HCT116 (cell line): ENCODE measurements at regions not wholly inside any gene's neighbourhood (a gene's known extent, or its start where the extent isn't known, plus 50 kb on each side); places are given as distances from the start of the nearest gene placed in this dataset.

Experiments
- ATAC-seq: fragments of 200-7000 bp; cut with Tn5 transposase; 2 replicates; pipeline ENCODE4 v1.9.1; 2020; ENCODE audit warnings: mild to moderate bottlenecking, moderate library complexity
- BruUV-seq: library from RNA; stranded (reverse); fragments of 400-500 nt; replicated peaks from 2 replicates; lab custom pipeline; 2021; lab: Mats Ljungman, UMichigan
- CTCF ChIA-PET: fragments of 300-600 bp; sonication (Branson Sonifier 250); formaldehyde crosslinking; loops from one replicate; lab custom pipeline; 2021; ENCODE audit warnings: antibody characterized with exemption; lab: Charles Lee
- POLR2A ChIA-PET: fragments of 300-600, 350-600 bp; sonication (Branson Sonifier 250); formaldehyde crosslinking; loops from one replicate; lab custom pipeline; 2021; ENCODE audit warnings: antibody characterized with exemption; lab: Charles Lee
- RAD21 ChIA-PET, 2 experiments: fragments of 300-600 bp; sonication (Branson Sonifier 250); formaldehyde crosslinking; loops; one replicate each; lab custom pipeline; 2023; ENCODE audit warnings: low total read pairs in 2 of 2; ENCODE audit not compliant: uncharacterized antibody in 2 of 2, unreplicated experiment in 2 of 2, low non-redundant PET in 1 of 2; lab: Charles Lee
- DNase-seq: peaks from one replicate; pipeline ENCODE4 v3.0.0-alpha.2; 2010; ENCODE audit warnings: low read depth, low spot score
- H2AFZ ChIP-seq: fragments of 200-600 bp; shearing (Covaris generic), sonication (generic); 2 replicates; pipeline ENCODE4 v1.6.1; 2017; ENCODE audit warnings: low read depth, mixed run types, mixed read lengths, antibody characterized with exemption, low read length; ENCODE audit not compliant: poor library complexity, severe bottlenecking
- H3K27ac ChIP-seq: 2 replicates; pipeline ENCODE4 v1.5.1; 2012; ENCODE audit warnings: low read depth, low read length
- H3K27me3 ChIP-seq: fragments of 200-600 bp; sonication (generic); 2 replicates; pipeline ENCODE4 v1.6.1; 2016; ENCODE audit warnings: mixed run types, low read length, mixed read lengths; ENCODE audit not compliant: insufficient read depth
- H3K36me3 ChIP-seq, 2 experiments: fragments of 200-500 bp in 1 of 2; fragments of 200-600 bp in 1 of 2; sonication (Bioruptor generic) in 1 of 2; sonication (generic) in 1 of 2; 2 replicates each; pipeline versions ENCODE4 v1.5.1 to v1.6.1; 2014 to 2016; ENCODE audit warnings: low read length in 2 of 2, inconsistent platforms in 1 of 2, mixed read lengths in 1 of 2, mixed run types in 1 of 2; ENCODE audit not compliant: insufficient read depth in 2 of 2, control insufficient read depth in 1 of 2
- H3K4me1 ChIP-seq, 2 experiments: fragments of 200-600 bp in 1 of 2; sonication (generic) in 1 of 2; 2 replicates each; pipeline versions ENCODE4 v1.5.1 to v1.6.1; 2012 to 2017; ENCODE audit warnings: low read length in 2 of 2, inconsistent platforms in 1 of 2, mild to moderate bottlenecking in 1 of 2, mixed read lengths in 1 of 2, mixed run types in 1 of 2, moderate library complexity in 1 of 2; ENCODE audit not compliant: insufficient read depth in 2 of 2, control insufficient read depth in 1 of 2
- H3K4me2 ChIP-seq: fragments of 200-600 bp; sonication (generic); 2 replicates; pipeline ENCODE4 v1.6.1; 2017; ENCODE audit warnings: mixed run types, low read length, mixed read lengths
- H3K4me3 ChIP-seq, 2 experiments: fragments of 200-600 bp in 1 of 2; sonication (generic) in 1 of 2; replicated peaks in 1 of 2; 2 replicates each; pipeline ENCODE4 v1.5.1; 2011 to 2016; ENCODE audit warnings: low read length in 2 of 2, control low read depth in 1 of 2, low read depth in 1 of 2, mild to moderate bottlenecking in 1 of 2, mixed read lengths in 1 of 2, mixed run types in 1 of 2
- H3K79me2 ChIP-seq: fragments of 200-600 bp; sonication (generic); 2 replicates; pipeline ENCODE4 v1.6.1; 2017; ENCODE audit warnings: mild to moderate bottlenecking, mixed run types, low read length, moderate library complexity, mixed read lengths; ENCODE audit not compliant: insufficient read depth
- H3K9ac ChIP-seq: fragments of 200-600 bp; sonication (generic); 2 replicates; pipeline ENCODE4 v1.6.1; 2016; ENCODE audit warnings: low read length, mixed read lengths
- H3K9me2 ChIP-seq: fragments of 200-600 bp; sonication (generic), shearing (Covaris generic); 2 replicates; pipeline ENCODE4 v1.6.1; 2017; ENCODE audit warnings: mixed run types, mild to moderate bottlenecking, moderate library complexity; ENCODE audit not compliant: insufficient read depth
- H3K9me3 ChIP-seq, 2 experiments: fragments of 200-500 bp in 1 of 2; fragments of 200-600 bp in 1 of 2; sonication (Bioruptor generic) in 1 of 2; sonication (generic) in 1 of 2; 2 replicates each; pipeline ENCODE4 v1.6.1; 2014 to 2017; ENCODE audit warnings: low read length in 2 of 2, mixed read lengths in 2 of 2, inconsistent platforms in 1 of 2, low read depth in 1 of 2, mild to moderate bottlenecking in 1 of 2, mixed run types in 1 of 2, moderate library complexity in 1 of 2; ENCODE audit not compliant: control insufficient read depth in 1 of 2, insufficient read depth in 1 of 2
- H4K20me1 ChIP-seq: fragments of 200-600 bp; sonication (generic), shearing (Covaris generic); 2 replicates; pipeline ENCODE4 v1.6.1; 2017; ENCODE audit warnings: mixed run types, mild to moderate bottlenecking, moderate library complexity; ENCODE audit not compliant: insufficient read depth
- ATF3 ChIP-seq: IDR thresholded peaks from 2 replicates; pipeline ENCODE4 v1.6.1; 2012
- CBX3 ChIP-seq: IDR thresholded peaks from 2 replicates; pipeline ENCODE4 v1.6.1; 2012; ENCODE audit warnings: low read depth
- CEBPB ChIP-seq: IDR thresholded peaks from 2 replicates; pipeline ENCODE4 v1.6.1; 2012; ENCODE audit warnings: low read depth
- EZH2 ChIP-seq: fragments of 200-600 bp; sonication (generic); IDR thresholded peaks from 2 replicates; pipeline ENCODE4 v1.6.1; 2017; ENCODE audit warnings: antibody characterized with exemption, mixed run types
- EZH2phosphoT487 ChIP-seq: fragments of 200-600 bp; IDR thresholded peaks from 2 replicates; pipeline ENCODE4 v1.6.1; 2018; ENCODE audit warnings: antibody characterized with exemption, borderline replicate concordance
- MAX ChIP-seq: IDR thresholded peaks from 2 replicates; pipeline ENCODE4 v1.6.1; 2012
- POLR2A ChIP-seq: IDR thresholded peaks from 2 replicates; pipeline ENCODE4 v1.7.0; 2011; ENCODE audit warnings: borderline replicate concordance; ENCODE audit not compliant: insufficient read depth, insufficient read length; ENCODE audit errors: extremely low read depth
- RAD21 ChIP-seq: IDR thresholded peaks from 2 replicates; pipeline ENCODE4 v1.6.1; 2012; ENCODE audit warnings: low read depth, mild to moderate bottlenecking
- REST ChIP-seq: IDR thresholded peaks from 2 replicates; pipeline ENCODE4 v1.6.1; 2012; ENCODE audit warnings: low read depth
- SP1 ChIP-seq: IDR thresholded peaks from 2 replicates; pipeline ENCODE4 v1.6.1; 2012; ENCODE audit warnings: low read depth
- SRF ChIP-seq: IDR thresholded peaks from 2 replicates; pipeline ENCODE4 v1.6.1; 2012; ENCODE audit warnings: low read depth
- YY1 ChIP-seq: IDR thresholded peaks from 2 replicates; pipeline ENCODE4 v1.6.1; 2011; ENCODE audit warnings: low read length, low read depth, moderate library complexity, mild to moderate bottlenecking; ENCODE audit not compliant: insufficient replicate concordance; ENCODE audit errors: extremely low read depth
- ZBTB33 ChIP-seq: IDR thresholded peaks from 2 replicates; pipeline ENCODE4 v1.6.1; 2011; ENCODE audit warnings: mild to moderate bottlenecking, low read length, moderate library complexity; ENCODE audit not compliant: insufficient replicate concordance; ENCODE audit errors: extremely low read depth
- intact Hi-C: fragments of 100-400 bp; cut with micrococcal nuclease; formaldehyde crosslinking; loops from 2 replicates; pipeline ENCODE4 v1.10.0; 2022

GRCh38 chr3:67075295-67075694 is 77.2 kb downstream of the KBTBD8 start:
- Histone ChIP-seq H4K20me1 (no peaks in the 10 kb centered on the region), H3K4me3 (no peak overlapping the region), H3K9me3 (no peaks in the 10 kb centered on the region), H3K79me2 (no peaks in the 10 kb centered on the region), H3K9ac (no peak overlapping the region), H3K9me2 (no peaks in the 10 kb centered on the region), H3K4me1 (no peaks in the 10 kb centered on the region), H3K27me3 (peaks cover 13% of the 10 kb centered on the region), H3K27ac (no peak overlapping the region), H3K4me2 (no peak overlapping the region), H2AFZ (no peak overlapping the region), H3K36me3 (no peaks in the 10 kb centered on the region)
- CTCF ChIA-PET: no interaction called here
- DNase-seq (no peak), ATAC-seq (no peak)
- POLR2A ChIA-PET: no interaction called here
- RAD21 ChIA-PET: no interaction called here
- no peak for TF ChIP-seq ATF3
- no peak for TF ChIP-seq RAD21
- no peak for TF ChIP-seq SP1
- no peak for TF ChIP-seq YY1
- no peak for TF ChIP-seq REST
- TF ChIP-seq MAX: no peak
- TF ChIP-seq EZH2phosphoT487: no peak
- no peak for TF ChIP-seq CBX3
- TF ChIP-seq SRF: no peak
- TF ChIP-seq CEBPB: no peak
- TF ChIP-seq EZH2: no peak
- no peak for TF ChIP-seq ZBTB33
- TF ChIP-seq POLR2A: no peak
- intact Hi-C loops: no loop called here
- BruUV-seq: no TSS peak
